IPS-18c (cell line): ENCODE measurements at regions not wholly inside any gene's neighbourhood (a gene's known extent, or its start where the extent isn't known, plus 50 kb on each side); places are given as distances from the start of the nearest gene placed in this dataset.
"Not testable (repeated sequence)": the region's sequence is repeated elsewhere in the genome, so short reads cannot be mapped to it uniquely, and the experiment has no call there.

Experiments used
- H3K4me3 ChIP-seq: 2 replicates; pipeline ENCODE4 v1.7.0; 2013; ENCODE audit warnings: low read depth, mild to moderate bottlenecking, low read length, moderate library complexity; ENCODE audit not compliant: insufficient read depth
- H3K9me3 ChIP-seq: one replicate; pipeline ENCODE4 v1.6.1; 2013; ENCODE audit warnings: mild to moderate bottlenecking, low read length, moderate library complexity; ENCODE audit not compliant: control insufficient read depth, insufficient read depth

DNA sequence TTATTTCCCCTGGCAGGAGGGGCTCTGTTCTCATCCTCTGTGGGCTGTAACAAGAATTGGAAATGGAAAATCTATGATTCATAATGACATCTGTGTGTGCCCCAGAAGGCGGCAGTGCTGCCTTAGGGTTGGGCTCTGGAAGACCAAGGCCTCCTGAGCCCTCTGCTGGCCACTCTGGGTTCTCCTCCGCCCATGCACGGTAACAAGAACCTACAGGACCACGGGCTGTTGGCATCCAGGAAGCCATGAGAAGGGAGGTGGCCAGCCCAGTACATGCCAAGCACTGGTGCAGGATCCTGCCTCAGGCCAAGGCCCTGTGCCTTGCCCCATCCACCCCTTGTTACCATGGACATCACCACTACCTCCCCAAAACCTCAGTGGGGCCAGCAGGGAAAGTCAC is 454.2 kb downstream of the TP53TG3F start:
- not testable (repeated sequence) for H3K4me3 ChIP-seq, H3K9me3 ChIP-seq

DNA sequence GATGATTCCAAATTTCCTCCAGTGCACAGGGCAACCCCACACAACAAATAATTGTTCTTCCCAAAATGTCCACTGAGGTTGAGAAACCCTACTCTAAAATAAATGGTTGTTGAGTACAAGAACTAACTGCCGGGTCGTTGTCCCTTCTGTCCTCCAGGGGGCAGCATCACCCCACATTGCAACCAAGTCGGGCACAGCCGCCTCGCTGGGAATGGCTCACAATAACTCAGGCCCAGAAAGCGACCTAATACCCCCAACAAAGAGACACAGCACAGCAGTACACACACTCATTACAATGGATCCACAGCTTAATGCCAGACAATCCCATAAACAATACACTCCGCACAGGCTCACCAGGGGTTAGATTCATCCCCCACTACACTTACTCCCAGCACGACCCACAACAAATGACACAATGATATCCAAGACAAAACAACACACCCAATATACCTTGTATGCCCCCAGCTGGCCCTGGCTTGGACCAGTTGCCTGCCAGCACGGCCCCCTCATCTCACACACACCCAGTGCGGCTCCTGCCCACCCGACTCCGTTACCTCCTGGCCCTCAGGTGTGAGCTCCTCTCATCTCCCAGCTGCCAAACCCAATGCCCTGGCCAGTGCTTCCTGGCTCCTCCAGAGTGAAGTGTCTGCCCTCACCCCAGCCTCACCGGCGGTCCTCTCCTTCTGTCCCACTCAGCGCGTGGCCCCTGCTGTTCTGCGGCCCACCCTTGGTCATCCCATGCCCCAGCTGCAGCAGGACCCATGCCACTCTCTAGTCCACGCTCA is 461.5 kb downstream of the TP53TG3F start:
- not testable (repeated sequence) for H3K4me3 ChIP-seq, H3K9me3 ChIP-seq

DNA sequence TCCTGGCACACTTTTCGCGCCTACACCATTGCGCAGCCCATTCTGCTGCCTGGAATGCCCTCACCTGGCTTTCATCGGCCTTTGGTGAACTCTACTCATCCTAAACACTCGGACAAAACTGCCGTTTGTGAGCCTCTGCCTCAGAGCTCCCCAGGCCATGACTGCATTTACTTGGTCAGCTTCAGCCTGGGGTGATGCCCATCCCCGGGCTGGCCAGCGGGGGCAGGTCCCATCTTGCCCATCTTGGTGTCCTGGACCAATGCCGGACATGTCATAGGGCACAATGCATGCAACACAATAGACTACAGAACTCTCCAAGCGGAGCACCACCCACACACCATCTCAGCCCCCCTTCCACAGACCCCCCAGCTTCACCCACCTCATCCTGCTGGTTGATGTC is 463.5 kb downstream of the TP53TG3F start:
- not testable (repeated sequence) for H3K4me3 ChIP-seq, H3K9me3 ChIP-seq

GRCh38 chr16:33928026-33928425 is 468.6 kb downstream of the TP53TG3F start:
- not testable (repeated sequence) for H3K9me3 ChIP-seq, H3K4me3 ChIP-seq

- not testable (repeated sequence) for H3K4me3 ChIP-seq, H3K9me3 ChIP-seq
Observed at GRCh38 chr16:33932191-33932590, 472.8 kb downstream of the TP53TG3F start.

DNA sequence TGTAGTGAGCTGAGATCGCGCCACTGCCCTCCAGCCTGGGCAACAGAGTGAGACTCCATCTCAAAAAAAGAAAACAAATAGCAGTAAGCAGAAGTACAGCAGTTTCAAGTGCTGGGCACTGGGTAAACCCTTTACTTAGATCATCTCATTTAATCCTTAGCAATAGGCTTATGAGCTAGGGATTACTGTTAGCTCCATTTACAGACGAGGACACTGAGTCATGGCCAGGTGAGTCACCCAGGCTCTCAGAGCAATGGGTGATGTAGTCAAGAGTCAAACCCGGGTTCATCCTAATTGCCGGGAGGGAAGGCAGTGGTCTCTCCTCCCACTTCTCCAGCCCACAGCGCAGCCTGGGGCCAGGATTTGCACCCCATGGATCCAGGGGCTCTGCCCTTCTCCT is 473.6 kb downstream of the TP53TG3F start:
- H3K4me3 ChIP-seq, H3K9me3 ChIP-seq: not testable (repeated sequence)

DNA sequence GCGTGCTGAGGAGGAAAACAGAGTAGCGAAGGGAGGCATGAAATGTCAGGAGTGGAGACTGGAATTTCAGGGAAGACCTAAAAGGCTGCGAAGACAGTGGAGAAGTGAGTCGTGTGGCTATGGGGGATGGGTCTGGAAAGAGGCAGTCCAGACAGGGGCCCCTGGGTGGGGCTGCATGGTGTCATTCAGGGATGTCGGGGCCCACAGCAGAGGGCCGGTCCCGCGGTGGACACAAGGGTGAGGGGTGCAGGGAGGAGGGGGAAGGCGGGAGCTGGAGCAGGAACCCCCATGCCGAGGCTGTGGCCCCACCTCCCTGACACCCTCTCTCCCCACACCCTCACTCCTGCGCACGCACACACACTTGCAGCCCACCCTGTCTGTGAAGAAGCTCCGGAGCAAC is 476.4 kb downstream of the TP53TG3F start:
- H3K4me3 ChIP-seq, H3K9me3 ChIP-seq: not testable (repeated sequence)

DNA sequence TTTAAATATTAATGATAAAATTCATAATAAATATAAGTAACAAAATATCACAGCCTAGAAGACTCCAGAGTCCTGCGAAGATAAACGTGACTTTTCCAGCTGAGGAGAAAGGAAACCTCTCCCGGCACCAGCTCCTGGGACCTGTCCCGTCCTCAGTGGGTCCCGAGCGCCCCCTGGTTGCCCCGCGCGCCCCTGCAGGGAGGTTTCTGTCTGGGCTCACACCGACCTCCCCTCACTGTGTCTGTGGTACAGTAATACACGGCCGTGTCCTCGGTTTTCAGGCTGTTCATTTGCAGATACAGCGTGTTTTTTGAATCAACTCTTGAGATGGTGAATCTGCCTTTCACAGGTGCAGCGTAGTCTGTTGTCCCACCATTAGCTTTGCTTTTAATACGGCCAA is 478.7 kb downstream of the TP53TG3F start:
- H3K9me3 ChIP-seq, H3K4me3 ChIP-seq: not testable (repeated sequence)

DNA sequence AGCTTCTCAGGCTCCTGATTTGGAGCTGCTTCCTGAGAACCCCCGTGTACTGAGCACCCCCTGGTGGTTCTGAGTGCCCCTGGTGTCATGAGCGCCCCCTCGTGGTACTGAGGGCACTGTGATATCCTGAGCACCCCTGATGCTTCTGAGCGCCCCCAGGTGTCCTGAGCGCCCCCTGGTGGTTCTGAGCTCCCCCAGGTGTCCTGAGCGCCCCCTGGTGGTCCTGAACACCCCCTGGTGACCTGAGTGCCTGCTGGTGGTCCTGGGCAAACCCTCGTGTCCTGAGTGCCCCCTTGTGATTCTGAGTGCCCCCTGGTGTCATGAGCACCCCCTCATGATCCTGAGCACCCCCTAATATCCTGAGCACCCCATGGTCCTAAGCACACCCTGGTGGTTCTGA is 502.1 kb downstream of the TP53TG3F start:
- H3K9me3 ChIP-seq, H3K4me3 ChIP-seq: not testable (repeated sequence)

DNA sequence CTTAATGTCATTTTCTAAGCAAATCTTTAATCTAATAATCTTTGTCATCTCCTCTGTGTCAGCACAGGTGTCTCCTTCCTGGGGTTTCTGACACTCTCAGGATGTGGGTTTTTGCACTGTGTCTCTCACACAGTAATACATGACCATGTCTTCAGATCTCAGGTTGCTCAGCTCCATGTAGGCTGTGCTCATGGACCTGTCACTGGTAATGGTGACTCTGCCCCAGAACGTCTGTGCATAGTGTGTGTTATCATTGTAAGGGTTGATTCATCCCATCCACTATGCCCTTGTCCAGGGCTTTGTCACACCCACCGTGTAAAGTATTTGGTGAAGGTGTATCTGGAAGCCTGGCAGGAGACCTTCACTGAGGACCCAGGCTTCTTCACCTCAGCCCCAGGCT is 506.1 kb downstream of the TP53TG3F start:
- H3K9me3 ChIP-seq, result not testable (repeated sequence)

DNA sequence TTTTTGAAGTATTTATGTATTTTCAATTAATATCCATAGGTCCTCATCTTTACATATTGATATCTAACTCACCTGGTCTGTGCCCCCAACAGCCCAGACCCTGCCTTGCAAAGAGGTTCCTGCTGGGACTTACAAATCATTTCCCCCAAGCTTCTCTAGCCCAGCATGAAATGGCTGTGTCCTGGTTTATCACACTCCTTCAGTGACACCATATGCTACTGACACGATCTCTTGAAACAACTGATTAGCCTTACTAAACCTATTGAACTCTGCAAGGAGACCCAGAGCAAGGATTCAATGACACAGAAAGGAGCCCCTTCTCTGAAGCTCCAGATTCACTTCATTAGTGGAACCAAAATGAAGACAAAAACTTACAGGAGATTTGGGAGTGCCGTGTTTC is 507.4 kb downstream of the TP53TG3F start:
- H3K9me3 ChIP-seq, H3K4me3 ChIP-seq: not testable (repeated sequence)

More for the DNA sequence above, 506.1 kb downstream of the TP53TG3F start:
- not testable (repeated sequence) for H3K4me3 ChIP-seq

GRCh38 chr16:33974557-33974956 is 515.1 kb downstream of the TP53TG3F start:
- H3K4me3 ChIP-seq, result not testable (repeated sequence)

DNA sequence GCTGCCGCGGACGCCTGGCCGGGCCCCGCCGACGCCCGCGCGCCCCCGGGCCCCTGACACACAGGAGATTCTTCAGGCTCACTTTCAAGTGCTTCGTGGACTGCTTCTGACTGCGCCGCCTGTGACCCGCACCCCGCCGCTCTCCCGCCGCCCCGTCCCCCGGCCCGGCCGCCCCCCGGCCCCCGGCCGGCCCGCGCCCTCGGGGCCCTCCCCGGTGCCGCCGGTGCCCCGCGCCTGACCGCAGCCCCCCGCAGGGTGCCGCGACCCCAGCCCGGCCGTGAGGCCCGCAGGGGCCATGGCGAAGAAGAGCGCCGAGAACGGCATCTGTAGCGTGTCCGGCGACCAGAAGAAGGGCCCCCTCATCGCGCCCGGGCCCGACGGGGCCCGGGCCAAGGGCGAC is 516.3 kb downstream of the TP53TG3F start:
- not testable (repeated sequence) for H3K4me3 ChIP-seq, H3K9me3 ChIP-seq

More at GRCh38 chr16:33974557-33974956, 515.1 kb downstream of the TP53TG3F start:
- not testable (repeated sequence) for H3K9me3 ChIP-seq

DNA sequence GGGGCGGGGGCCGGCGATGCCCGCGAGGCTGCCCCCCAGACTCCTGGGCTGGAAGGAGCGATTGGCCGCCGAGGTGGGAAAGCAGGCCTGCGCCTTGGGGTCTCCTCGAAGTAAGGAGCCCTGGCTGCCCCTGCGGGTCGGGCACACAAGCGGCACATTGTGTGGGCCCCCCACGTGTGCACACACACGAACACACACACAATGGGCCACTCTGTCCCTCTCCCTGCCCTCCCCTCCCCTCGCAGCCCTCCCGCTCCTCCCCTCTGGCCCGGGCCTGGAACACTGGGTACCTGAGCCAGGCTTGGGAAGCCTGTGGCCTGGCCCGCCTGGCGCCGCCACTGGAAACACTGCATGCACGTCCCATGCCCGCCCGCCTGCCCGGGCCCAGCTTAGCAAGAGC is 517.1 kb downstream of the TP53TG3F start:
- H3K4me3 ChIP-seq, H3K9me3 ChIP-seq: not testable (repeated sequence)

DNA sequence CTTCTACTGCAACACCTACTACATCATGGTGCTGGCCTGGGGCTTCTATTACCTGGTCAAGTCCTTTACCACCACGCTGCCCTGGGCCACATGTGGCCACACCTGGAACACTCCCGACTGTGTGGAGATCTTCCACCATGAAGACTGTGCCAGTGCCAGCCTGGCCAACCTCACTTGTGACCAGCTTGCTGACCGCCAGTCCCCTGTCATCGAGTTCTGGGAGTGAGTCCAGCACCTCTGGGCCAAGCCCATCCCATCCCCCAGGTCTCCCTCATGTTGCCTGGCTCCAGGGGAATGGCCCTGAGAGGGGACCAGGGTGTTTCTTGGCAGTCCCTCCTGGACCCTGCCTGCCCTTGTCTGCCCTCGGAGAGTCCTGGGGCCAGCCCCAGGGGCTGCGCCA is 519.4 kb downstream of the TP53TG3F start:
- H3K4me3 ChIP-seq, H3K9me3 ChIP-seq: not testable (repeated sequence)

DNA sequence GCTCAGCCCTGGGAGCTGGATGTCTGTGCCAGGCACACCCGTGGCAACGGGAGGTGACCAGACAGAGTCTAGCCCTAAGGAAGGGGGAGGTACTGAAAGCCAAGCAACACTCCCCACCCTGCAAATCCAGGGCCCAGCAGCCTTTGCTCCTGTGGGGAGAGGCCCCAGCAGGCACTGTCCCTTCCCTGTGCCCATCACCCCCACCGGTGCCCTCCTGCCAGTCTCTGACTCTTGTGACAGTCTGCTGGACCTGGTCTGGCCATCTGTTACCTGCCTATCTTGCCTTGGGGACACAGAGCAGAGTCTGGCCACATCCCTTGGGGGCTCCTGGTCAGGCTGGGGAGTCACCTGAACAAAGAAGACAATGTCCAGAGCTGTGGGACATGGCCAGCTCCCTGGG is 520.2 kb downstream of the TP53TG3F start:
- not testable (repeated sequence) for H3K9me3 ChIP-seq, H3K4me3 ChIP-seq

GRCh38 chr16:33980736-33981135 is 521.3 kb downstream of the TP53TG3F start:
- not testable (repeated sequence) for H3K9me3 ChIP-seq, H3K4me3 ChIP-seq

DNA sequence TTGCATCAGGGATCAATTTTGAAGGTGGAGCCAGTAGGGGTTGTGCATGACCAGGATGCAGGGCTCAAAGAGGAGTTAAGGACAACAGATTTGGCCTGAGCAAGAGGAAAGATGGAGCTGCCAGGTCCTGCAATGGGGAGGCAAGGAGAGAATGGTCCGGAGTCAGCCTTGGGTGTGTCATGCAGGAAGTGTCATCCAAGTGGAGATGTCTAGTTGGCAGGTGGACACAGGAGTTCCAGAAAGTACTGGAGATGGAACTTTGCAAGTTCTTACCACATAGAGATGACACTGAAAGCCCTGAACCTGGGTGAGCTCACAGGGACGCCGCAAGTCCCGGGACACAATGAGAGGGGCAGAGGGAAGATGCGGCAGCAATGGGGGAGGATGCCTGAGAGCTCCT is 525.0 kb downstream of the TP53TG3F start:
- not testable (repeated sequence) for H3K9me3 ChIP-seq

GRCh38 chr16:33986521-33986920 is 527.1 kb downstream of the TP53TG3F start:
- H3K9me3 ChIP-seq, H3K4me3 ChIP-seq: not testable (repeated sequence)

More for the DNA sequence above, 525.0 kb downstream of the TP53TG3F start:
- not testable (repeated sequence) for H3K4me3 ChIP-seq
